Hepatocyte (in vitro differentiated cells): ENCODE measurements at regions not wholly inside any gene's neighbourhood (a gene's known extent, or its start where the extent isn't known, plus 50 kb on each side); places are given as distances from the start of the nearest gene placed in this dataset.

Experiments used
- EZH2 ChIP-seq: fragments of 200-600 bp; sonication (generic); IDR thresholded peaks from 2 replicates; pipeline ENCODE4 v1.6.1; 2016; ENCODE audit warnings: antibody characterized with exemption, mild to moderate bottlenecking, borderline replicate concordance
- EZH2phosphoT487 ChIP-seq: fragments of 200-600 bp; sonication (generic); IDR thresholded peaks from one replicate; pipeline ENCODE4 v1.6.1; 2018; ENCODE audit warnings: antibody characterized with exemption, mild to moderate bottlenecking, low read depth, moderate library complexity; ENCODE audit not compliant: unreplicated experiment, severe bottlenecking
- TF ChIP-seq, protein P1 (sequence below): fragments of 200-600 bp; sonication (generic); IDR thresholded peaks from 2 replicates; pipeline ENCODE4 v1.5.1; 2016; ENCODE audit warnings: antibody characterized with exemption, mild to moderate bottlenecking; ENCODE audit not compliant: poor library complexity

DNA sequence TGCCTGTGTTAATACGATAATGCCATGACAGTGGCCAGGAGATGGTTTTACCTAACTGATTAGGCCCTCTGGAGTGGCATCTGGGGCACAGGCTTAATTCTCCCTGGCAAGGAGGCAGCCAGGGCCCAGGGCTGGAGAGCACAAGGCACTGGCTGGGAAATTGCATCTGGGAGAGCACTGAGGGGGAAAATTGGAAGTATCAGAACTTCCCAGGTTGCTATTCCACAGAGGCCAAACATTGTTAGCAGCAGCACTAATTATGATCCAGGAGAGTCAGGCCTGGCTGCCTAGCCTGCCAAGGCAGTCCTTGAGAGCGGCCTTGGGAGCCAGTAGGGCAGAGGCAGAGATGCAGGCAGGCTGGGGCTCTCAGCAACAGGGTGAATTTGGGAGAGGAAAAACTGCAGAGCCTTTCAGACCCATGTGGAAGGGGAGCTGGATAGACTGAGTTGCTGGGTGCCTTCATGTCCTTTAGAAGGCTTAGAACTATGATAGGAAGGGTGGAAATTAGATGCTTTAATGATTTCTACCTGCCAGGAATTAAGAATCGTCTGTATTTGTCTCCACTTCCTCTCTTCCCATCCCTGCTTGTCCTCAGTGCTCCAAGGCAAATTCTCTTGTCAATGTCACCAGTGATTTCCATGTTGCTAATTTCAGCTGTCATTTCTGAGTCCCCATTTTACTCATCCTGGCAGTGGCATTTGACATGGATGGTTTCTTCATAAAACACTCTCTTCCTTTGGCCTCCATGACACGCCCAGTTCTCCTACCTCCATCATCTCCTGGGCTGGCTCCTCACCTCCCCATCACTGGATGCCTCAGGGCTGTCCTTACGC lies 56.1 kb upstream of the HSPA9 start:
- TF ChIP-seq, protein P1, sequence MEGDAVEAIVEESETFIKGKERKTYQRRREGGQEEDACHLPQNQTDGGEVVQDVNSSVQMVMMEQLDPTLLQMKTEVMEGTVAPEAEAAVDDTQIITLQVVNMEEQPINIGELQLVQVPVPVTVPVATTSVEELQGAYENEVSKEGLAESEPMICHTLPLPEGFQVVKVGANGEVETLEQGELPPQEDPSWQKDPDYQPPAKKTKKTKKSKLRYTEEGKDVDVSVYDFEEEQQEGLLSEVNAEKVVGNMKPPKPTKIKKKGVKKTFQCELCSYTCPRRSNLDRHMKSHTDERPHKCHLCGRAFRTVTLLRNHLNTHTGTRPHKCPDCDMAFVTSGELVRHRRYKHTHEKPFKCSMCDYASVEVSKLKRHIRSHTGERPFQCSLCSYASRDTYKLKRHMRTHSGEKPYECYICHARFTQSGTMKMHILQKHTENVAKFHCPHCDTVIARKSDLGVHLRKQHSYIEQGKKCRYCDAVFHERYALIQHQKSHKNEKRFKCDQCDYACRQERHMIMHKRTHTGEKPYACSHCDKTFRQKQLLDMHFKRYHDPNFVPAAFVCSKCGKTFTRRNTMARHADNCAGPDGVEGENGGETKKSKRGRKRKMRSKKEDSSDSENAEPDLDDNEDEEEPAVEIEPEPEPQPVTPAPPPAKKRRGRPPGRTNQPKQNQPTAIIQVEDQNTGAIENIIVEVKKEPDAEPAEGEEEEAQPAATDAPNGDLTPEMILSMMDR: no peak
- no peak for TF ChIP-seq EZH2
- no peak for TF ChIP-seq EZH2phosphoT487
